SH-SY5Y (cell line): ENCODE measurements at regions not wholly inside any gene's neighbourhood (a gene's known extent, or its start where the extent isn't known, plus 50 kb on each side); places are given as distances from the start of the nearest gene placed in this dataset.

Experiments
- GATA2 ChIP-seq: IDR thresholded peaks from 2 replicates; pipeline ENCODE4 v1.6.1; 2011; ENCODE audit warnings: mild to moderate bottlenecking, low read depth, low read length
- GATA3 ChIP-seq: IDR thresholded peaks from 2 replicates; pipeline ENCODE4 v1.6.1; 2011; ENCODE audit warnings: low read depth, mild to moderate bottlenecking, low read length, moderate library complexity

GRCh38 chr18:66778048-66778447, 174.2 kb upstream of the CDH19 start:
- TF ChIP-seq GATA2, result no peak
- no peak for TF ChIP-seq GATA3
